Erythroblast (primary cell): ENCODE measurements at regions not wholly inside any gene's neighbourhood (a gene's known extent, or its start where the extent isn't known, plus 50 kb on each side); places are given as distances from the start of the nearest gene placed in this dataset.

Experiments
- DNase-seq, 2 experiments: peaks; one replicate each; lab custom pipeline; 2025; lab: John Stamatoyannopoulos, UW
- GATA1 ChIP-seq: IDR thresholded peaks from 2 replicates; pipeline ENCODE4 v1.6.1; 2011; ENCODE audit warnings: low read depth, mild to moderate bottlenecking, control low read depth, low read length, moderate library complexity
- POLR2A ChIP-seq: IDR thresholded peaks from 2 replicates; pipeline ENCODE4 v1.6.1; 2011; ENCODE audit warnings: mild to moderate bottlenecking, low read length

DNA sequence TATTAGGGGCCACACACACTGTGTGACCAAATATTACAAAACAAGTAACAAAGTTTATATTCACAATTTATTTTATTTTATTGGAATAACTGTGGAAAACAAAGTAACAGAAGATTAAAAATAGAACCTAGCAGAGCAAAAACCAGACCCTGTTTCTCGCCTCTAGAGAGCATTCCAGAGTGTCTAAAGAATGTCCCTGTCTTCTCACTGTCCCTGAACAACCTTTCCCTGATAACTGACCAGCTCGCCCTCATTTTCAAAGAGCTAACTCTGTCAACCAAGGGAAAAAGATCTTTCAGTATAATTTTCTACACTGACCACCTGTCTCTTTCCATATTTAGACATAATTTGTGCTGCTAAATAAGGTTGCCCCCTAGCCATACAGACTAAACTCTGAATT is 646.9 kb downstream of the USP25 start:
- no peak for DNase-seq
- TF ChIP-seq POLR2A (no peak), GATA1 (no peak)

DNA sequence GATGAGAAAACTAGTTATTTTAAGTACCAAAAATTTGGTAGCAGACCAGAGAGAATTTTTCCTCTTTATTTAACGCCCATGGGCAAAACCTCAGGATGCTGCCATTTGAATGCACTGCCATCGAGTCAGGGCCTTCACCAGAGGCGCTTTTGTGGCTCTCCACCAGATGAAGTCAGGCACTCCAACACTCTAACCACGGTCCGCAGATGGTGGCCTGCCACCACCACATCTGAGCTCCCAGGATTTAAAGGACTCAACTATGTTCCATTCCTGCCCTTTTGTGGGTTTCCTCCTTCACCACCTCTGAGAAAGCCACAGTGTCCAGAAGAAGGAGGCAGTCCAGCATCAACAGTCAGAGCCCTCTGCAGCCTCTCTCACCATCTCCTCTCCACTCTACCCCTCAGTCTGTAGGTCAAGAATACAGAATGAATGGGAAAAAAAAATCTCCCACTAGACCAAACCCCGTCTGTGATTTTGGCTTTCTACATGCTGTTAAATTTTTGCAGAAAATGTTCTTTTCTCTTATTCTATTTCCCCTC is 647.4 kb downstream of the USP25 start:
- DNase-seq = no peak
- TF ChIP-seq GATA1 = no peak
- no peak for TF ChIP-seq POLR2A

DNA sequence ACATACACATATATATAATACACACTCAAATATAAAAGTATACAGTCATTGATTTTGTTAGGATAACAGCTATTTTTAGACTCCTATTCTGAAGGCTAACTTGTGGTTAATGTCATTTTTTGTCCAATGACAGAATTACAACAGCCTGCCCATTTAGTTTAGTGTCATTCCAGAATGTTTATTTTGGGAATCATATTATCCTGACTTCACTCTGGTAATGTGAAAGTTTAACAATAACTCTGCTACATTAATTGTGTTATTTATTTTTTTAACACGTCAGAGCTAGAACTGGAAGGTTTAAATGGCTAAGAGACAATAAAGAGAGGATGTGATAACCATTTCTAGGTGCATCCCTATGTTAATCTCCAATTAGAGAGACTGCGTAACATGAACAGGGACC is 648.1 kb downstream of the USP25 start:
- no peak for TF ChIP-seq GATA1
- no peak for TF ChIP-seq POLR2A
- DNase-seq = no peak

DNA sequence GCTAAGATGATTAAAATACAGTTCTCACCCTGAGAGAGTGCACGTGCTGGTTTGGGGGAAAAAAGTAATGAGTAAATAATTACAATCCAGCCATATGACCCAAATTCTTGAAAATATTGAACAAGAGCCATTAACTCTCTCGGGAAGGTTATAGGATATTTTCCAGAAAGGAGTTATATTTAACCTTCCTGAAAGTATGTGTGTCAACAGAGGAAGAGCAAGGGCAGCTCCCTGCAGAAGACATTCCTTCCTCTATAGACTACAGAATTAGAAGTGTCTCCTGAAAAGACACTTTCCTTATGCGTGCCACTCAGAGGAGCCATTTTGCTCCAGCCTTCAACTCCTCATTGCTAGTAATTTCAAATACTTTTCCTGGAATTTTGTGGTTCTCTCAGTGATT is 648.7 kb downstream of the USP25 start:
- no peak for TF ChIP-seq POLR2A
- TF ChIP-seq GATA1 = no peak
- DNase-seq = no peak

DNA sequence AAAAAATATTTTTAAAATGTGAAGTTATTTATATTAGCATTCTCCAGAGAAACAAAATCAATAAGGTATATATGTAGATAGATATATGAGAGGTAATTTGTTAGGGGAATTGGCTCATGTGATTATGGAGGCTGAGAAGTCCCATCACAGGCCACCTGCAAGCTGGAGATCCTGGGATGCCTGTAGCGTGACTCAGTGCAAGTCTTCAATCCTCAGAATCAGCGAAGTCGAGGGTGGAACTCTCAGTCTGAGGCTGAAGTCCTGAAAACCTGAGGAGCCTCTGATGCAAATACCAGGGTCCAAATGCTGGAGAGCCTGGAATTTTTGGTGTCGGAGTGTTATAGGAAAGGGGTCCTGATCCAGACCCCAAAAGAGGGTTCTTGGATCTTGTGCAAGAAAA is 658.5 kb downstream of the USP25 start:
- no peak for DNase-seq

DNA sequence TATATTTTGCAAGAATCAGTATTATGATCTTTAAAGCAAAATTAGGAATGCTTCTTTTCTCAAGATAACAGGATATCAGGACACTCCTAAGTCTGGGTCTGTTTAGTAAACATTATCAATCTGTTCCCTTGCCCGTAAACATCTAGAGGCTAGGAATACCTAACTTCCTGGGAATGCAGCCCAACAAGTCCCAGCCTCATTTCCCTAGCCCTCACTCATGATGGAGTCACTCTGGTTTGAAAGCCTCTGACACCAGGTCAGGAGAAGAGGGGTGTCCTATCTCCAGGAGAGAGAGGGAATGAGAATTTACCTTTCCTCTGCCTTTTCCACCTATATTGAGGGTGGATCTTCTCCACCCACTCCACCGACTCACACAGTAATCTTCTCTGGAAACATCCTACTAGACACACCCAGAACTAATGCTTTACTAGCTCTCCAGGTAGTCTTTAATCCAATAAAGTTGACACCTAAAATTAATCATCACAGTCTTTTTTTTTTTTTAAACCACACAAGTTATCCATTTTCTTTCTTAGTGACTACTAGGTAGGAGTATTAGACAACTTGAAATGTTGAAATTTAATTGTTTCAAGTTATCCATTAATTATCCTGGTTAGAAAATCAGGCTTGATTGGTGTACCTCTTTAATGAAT is 659.3 kb downstream of the USP25 start:
- no peak for TF ChIP-seq GATA1
- no peak for TF ChIP-seq POLR2A
- DNase-seq = no peak

More for the DNA sequence above, 658.5 kb downstream of the USP25 start:
- no peak for TF ChIP-seq POLR2A
- no peak for TF ChIP-seq GATA1

DNA sequence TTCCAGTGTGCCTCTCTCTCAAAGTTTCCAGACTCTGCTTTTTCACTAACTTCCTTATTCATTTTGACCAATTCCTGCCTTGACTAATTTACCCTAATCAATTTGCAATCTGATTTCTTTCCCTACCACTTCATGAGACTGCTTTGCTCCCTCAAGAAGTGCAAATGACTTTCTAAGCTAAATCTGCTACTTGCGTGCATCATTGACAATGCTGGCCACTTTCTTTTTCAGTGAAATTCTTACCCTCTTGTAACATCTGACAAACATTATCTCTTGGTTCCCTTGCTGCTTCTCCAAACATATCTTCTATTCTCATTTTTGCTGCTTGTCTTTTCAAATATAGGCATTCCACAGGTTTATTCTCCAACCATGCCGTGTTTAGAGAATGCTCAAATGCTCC is 659.9 kb downstream of the USP25 start:
- TF ChIP-seq POLR2A (no peak), GATA1 (no peak)
- no peak for DNase-seq

DNA sequence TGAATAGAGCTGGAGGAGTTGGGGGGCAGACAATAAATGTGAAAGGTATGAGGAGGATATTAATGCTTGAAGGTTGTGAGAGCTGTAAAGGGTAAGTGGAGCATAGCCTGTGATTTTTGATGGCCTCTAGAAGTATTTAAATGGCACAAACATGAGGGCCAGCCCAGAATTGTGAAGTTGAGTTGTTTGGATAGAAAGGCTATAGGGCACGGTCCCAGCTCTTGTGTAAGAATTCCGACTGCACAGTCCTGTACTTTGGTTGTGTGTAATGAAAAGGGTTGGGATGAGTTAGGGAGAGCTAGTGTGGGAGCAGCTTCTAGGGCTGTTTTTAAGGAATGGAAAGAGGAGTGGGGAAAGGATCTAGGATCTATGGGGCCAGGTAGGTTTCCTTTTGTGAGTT is 665.5 kb downstream of the USP25 start:
- TF ChIP-seq POLR2A (no peak), GATA1 (no peak)
- no peak for DNase-seq

DNA sequence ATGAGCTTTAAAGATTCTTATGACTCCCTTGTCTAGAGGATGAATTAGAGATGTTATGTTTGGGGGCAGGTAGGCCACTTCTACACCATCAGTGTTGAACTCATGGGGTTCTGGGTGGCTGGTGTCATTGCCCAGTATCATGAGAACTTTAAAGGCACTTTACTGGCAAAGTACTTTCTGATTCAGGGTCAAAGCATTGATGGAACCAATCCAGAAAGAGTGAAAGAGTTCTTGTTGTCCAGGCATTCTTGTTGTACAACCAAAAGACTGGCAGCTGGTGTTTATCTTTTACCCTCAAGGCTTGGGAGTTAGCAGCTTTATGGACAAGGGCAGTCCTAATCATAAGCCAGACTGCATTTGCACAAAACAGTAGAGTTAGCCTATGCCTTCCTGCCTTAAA is 673.0 kb downstream of the USP25 start:
- TF ChIP-seq GATA1 (no peak), POLR2A (no peak)
- DNase-seq = no peak

DNA sequence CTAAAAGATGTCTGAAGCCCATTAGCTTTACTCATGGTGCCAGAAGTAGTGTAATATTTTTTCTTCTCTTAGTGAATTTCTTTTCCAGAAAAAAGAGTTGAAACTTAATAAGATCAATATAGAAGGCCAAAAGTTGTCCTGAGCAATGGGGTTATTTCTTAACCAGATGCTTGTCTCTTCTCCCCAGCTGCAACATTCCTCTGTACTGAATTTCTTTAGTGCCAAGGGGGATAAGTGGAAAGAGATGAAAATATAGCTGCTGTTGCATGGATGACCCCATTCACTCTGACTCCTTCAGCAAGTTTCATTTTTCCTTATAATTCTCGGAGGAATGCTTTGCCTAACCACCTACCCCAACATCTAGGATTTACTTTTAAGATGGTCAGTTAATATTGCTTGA is 675.0 kb downstream of the USP25 start:
- no peak for TF ChIP-seq POLR2A
- DNase-seq = no peak

DNA sequence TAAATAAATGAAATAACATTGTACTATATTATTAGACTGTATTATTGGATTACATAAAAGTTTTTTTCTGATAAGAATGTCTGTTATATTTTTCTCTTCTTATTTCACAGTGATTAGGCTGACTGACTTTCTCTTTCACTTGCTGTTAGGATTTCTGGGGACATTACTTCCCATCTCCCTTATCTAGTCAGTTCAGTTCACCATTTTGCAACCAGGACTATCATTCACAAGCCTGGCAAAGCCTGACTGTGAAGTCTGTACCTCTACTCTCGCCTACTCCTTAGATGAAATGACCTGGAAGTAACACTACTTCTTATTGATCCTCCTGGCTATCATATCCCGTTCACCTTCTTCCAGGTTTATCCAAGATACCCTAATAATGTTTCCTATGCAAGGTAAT is 676.6 kb downstream of the USP25 start:
- DNase-seq = no peak
- TF ChIP-seq GATA1 (no peak), POLR2A (no peak)

DNA sequence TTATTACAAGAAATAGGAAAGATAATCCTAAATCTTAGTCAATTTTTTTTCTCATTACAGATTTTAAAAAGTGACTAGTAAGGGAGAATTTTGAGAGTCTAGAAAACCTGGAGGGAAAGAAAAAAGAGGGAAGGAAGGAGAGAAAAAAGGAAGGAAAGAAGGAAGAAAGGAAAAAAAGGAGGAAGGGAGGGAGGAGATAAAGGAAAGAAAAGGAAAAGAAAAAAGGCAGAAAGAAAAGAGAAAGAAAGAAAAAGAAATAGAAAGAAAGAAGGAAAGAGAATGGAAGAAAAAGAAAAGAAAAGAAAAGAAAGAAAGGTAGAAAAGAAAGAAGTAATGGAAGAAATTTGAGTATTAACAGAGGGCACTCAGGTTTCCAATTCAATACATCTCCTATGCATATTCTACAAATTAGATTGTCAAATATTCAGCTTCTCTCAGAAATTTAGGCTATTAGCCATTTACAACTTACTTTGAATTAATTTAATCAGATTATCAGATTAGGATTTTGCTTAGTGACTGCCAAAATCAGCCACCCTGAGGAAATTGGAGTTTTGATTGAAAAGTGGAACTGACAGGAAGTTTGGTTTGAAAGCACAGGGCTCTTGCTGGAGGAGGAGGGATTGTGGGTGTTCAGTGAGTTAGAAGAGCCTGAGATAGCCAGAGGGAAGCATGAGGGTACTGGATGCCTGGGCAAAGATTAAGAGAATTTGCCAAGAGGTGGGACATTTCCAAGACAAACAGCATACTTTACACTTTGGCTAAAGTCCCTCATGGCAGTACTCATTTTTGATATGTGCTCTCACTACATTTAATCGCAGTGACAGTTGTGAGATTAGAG is 677.8 kb downstream of the USP25 start:
- no peak for DNase-seq
- TF ChIP-seq GATA1 (no peak), POLR2A (no peak)

DNA sequence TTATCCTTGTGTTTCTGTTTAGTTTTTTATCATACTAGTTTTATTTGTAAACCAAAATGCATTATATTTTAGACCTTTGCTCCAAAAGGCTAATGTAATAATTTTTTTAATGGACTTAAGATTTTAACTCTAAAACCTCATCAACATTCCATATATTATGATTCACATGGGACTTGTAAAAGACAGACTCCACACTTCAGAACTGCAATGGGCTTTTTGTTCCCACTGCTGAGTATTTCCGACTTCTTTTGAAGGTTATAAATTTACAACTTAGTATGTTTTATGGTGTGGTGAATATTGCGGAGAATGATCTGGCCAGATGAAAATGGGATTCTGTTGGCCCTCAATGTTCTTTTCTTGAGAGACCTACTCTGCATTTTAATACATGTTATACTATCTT is 678.5 kb downstream of the USP25 start:
- DNase-seq = no peak
- no peak for TF ChIP-seq GATA1
- no peak for TF ChIP-seq POLR2A

DNA sequence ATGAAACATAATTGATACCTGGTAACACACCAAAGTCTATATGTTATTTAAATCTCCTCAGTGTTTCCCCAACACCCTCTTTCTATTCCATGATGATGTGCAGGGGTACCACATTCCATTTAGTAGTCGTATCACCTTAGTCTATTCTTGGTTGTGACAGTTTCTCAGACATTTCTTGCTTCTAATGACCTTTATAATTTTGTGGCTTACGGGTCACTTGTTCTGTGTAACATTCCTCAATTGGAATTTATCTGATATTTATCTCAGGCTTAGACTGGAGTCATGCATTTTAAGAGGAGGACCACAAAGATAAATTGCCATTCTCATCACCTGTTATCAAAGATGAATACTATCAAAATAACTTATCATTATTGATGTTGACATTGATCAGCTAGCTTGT is 679.6 kb downstream of the USP25 start:
- no peak for DNase-seq
- TF ChIP-seq GATA1 = no peak
- no peak for TF ChIP-seq POLR2A
